Islet of Langerhans (tissue), 1 donor: ENCODE measurements at regions not wholly inside any gene's neighbourhood (a gene's known extent, or its start where the extent isn't known, plus 50 kb on each side); places are given as distances from the start of the nearest gene placed in this dataset.

Source experiments
- FAIRE-seq: peaks from one replicate; lab custom pipeline; 2011; peaks lifted over from hg19 to GRCh38; lab: Jason Lieb, UNC

DNA sequence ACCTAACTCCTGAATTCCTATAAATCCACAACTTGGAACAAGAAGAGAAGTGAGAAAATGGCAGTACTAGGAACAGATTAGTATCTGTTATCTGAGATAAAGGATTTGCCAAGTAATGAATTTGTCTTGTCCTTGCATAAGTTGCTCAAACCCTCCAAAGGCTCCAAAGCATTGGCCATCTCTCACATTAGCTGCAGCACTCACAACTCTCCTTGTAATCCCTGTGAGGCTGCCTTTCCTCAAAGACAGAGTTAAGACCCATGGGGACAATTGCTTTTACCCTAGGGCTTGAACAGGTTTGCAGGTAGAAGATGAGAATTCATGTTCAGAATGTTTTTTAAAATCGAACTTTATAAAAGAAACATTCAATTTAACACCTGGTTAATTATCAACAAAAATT is 1702.2 kb downstream of the EFNB2 start:
- FAIRE-seq = no peak

DNA sequence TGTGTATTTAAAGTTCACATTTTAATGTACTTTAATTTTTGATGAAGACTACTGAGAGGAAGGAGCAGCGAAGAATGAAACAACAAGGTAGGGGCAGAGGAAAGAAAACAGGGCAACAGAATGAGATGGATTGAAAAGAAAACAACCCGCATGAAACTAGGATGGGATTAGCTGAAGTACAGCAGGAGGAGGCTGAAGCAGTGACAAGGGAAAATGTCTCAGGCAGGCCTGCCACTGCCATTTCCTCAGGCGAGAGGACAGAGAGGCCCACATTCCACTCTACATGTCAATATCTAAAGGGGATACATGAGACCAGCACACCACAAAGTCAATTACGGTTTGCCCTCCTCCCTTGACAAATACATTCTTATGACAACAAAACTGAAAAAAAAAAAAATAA is 1703.2 kb downstream of the EFNB2 start:
- no peak for FAIRE-seq

GRCh38 chr13:104831831-104832230 is 1703.6 kb downstream of the EFNB2 start:
- FAIRE-seq = no peak

GRCh38 chr13:104823709-104824108 is 1711.8 kb downstream of the EFNB2 start:
- FAIRE-seq = no peak

DNA sequence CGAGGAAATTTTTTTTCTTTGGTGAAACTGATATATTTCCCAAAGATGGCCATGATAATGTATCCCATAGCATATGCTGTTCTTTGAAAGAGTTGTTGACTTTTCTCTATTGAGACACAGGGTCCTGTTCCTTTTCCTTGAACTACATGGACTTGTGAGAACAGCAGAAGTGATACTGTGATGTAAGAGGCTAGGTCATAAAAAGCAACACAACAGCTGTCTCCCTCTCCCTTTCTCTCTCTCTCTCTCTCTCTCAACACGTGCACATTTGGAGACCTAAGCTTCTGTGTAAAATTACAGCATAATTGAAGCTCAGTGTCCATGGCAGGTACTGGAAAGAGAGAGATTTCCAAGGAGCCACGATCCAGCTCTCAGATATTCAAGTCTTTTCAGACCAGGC is 1712.4 kb downstream of the EFNB2 start:
- no peak for FAIRE-seq

DNA sequence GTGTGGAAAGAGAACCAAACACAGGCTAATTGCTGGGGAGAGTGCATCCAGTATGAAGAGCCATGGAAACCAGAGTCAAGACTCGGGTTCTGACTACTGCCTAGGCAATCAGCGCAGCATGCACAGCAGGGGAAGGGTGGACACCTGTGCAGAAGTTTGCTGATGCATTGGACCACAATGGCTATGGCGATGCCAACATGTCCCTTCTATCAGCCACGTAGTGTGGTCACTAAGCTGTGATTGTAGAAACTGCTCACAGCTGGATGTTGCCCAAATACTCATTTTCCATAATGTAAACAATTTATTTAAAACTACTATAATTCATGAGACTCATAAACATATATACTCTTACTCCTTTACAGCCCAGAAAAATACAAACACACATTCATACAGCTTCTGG is 1718.2 kb downstream of the EFNB2 start:
- FAIRE-seq = no peak

DNA sequence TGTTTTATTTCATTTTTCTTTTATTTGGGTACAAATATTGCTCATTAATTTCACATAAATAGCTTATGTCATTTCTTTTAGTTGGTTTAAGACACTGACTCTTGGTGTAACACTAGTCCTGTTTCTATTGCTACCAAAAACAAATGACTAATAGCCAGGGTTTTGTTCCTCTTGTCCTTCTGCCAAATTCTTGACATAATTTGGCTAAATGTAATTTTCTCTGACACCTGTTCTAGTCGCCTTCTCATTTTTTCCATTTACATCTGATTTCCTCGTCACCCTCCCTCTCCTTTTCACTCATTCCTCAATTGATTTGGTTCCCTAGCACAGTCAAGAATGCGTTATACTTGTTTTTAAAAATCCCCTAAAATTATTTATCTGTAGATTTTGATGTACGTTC is 1718.7 kb downstream of the EFNB2 start:
- FAIRE-seq = no peak

DNA sequence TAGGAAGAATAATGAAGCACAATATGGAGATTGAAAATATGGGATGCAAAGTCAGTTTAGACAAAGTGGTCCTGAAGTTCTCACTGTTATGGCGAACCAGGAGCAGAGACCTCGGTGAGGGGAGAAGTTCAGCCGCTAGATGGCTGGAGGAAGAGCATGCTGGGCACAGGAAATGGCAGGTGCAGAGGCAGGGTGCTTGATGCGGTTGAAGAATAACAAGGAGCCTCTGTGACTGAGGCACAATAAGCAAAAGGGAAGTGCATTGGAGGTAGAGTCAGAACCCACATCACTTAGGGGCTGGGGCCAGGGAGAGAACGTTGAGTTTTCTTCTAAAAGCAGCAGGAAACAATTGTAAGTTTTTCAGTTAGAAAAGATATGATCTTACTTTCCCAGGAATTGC is 1725.2 kb downstream of the EFNB2 start:
- no peak for FAIRE-seq

- no peak for FAIRE-seq
Observed at GRCh38 chr13:104809483-104809882, 1726.0 kb downstream of the EFNB2 start.

- FAIRE-seq = no peak
Observed at GRCh38 chr13:104805346-104805745, 1730.1 kb downstream of the EFNB2 start.

- no peak for FAIRE-seq
Observed at GRCh38 chr13:104799152-104799551, 1732.9 kb upstream of the SLC10A2 start.

GRCh38 chr13:104798486-104798885 is 1732.3 kb upstream of the SLC10A2 start:
- FAIRE-seq = no peak

DNA sequence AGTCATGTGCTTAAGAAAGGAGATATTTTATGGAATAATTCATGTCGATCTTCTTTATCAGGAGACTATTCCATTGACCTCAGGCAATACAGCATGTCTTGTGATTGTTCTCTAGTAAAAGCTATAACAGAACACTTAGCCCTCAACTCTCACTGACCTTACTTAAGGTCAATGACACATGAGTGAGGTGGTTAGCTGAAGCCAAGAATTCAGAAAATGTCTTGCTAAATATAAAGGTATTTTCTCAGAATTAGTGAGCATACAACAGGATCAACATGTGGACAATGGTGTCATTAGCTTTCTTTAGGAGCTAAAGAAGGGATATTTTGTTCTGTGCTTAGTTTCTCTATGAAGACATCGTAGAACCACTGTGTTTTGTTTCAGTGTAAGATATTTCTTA is 1730.4 kb upstream of the SLC10A2 start:
- no peak for FAIRE-seq

DNA sequence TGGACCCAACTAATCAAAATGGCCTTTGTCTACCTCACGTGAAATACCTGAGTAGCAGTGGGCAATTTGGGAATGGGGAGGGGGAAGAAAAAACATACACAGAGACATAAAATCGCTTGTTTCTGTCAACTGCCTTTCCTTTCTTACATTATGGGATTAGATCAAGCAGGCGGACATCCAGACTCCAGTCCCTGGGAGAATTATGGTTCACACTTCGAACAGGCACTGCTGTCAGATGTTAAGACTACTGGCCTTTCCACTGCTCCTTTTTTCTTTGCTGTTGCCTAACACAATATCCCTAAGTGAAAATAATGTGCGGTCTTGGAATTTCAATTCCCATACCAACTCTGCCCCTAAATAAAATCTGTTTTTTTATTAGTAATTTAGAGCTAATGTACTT is 1719.7 kb upstream of the SLC10A2 start:
- no peak for FAIRE-seq

DNA sequence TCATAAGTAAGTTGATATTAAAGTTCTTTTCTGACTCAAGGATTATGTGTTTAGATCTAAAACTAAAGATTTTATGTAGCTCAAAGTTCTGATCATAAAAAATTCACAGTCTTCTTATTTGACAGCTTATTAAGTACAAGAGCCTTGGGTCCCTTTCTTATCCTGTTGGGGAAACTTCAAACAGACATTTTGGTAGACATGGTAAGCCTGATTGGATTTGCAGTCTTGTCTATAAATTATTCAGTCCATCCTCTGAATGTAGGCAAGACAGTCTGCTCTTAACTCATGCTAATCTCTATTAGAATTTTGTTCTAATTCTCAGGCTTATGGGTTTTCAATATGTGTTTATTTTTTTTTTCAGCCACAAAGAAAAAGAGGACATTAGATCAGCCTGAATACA is 1718.7 kb upstream of the SLC10A2 start:
- FAIRE-seq = no peak

- FAIRE-seq = no peak
Observed at GRCh38 chr13:104782741-104783140, 1716.5 kb upstream of the SLC10A2 start.

GRCh38 chr13:104779311-104779993 is 1713.2 kb upstream of the SLC10A2 start:
- no peak for FAIRE-seq

DNA sequence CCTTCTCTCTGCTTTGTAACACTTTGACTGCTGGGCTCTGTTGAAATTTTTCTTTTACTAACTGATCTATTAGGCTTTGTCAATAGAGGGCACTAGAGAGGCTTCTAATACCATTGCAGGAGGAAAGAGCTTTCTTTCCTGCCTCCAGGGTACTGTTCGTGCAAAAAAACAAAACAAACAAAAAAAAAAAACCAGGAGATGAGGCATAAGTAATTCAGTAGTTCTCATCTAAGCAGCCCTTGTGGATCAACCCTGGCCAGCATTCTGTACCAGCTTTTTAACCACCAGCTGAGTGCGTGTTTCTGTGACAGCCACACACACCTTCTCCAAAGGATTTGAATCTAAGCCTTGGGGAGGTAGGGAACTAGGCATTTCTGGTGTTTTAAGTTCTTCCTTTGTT is 1707.6 kb upstream of the SLC10A2 start:
- no peak for FAIRE-seq

GRCh38 chr13:104769545-104769944 is 1703.3 kb upstream of the SLC10A2 start:
- FAIRE-seq = no peak

DNA sequence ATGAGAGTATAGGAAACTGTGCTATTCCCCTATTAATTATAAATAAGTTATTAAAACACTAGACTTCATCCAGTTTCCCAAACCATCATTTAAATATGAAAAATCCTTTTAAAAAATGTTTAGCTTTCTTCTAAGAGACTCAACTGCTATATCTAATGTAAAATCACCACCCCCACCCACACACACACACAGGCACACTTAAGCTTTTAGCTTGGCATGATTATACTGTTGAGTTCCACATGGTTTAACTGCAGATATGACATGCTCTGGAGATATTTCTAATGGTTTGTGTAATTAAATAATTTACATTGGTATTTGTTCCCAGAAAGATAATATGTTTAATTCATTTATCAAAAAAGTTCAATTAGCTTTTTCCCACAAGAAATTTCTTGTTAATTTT is 1700.1 kb upstream of the SLC10A2 start:
- no peak for FAIRE-seq

DNA sequence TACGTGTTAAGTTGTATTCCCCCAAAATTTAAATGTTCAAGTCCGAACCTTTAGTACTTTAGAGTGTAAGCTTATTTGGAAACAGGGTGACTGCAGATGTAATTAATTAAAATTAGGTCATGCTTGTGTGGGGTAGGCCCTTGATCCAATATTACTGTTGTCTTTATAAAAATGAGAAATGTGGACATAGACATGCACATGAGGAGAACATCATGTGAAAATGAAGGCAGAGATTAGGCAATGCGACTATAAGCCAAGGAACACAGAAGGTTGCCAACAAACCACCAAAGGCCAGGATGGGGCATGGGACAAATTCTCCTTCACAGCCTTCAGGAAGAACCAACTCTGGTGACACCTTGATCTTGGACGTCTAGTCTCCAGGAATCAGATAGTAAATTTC is 1698.4 kb upstream of the SLC10A2 start:
- no peak for FAIRE-seq

- FAIRE-seq = no peak
Observed at GRCh38 chr13:104759069-104759468, 1692.9 kb upstream of the SLC10A2 start.

GRCh38 chr13:104757712-104758111 is 1691.5 kb upstream of the SLC10A2 start:
- no peak for FAIRE-seq

GRCh38 chr13:104750377-104750776 is 1684.2 kb upstream of the SLC10A2 start:
- no peak for FAIRE-seq
